ENCODE measurements at regions not wholly inside any gene's neighbourhood (a gene's known extent, or its start where the extent isn't known, plus 50 kb on each side); places are given as distances from the start of the nearest gene placed in this dataset.

DNA sequence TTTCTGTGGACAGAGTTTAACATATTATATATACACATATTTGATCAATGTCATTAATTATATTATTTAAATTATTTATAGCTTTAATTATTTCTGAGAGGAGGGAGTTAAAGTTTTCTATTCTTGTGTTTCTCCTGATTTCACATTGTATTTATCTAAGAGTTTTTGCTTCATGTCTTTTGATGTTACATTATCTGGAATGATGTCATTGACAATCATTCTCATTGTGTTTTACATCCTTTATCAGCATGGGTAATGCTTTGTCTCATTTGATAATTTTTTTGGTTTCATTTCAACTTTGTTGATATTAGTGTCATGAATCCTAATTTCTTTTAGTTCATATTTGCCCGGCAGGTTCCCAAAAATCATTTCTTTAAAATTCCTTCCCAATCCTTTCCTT lies 56.7 kb upstream of the TOX2 start:
- TF ChIP-seq, protein P1, sequence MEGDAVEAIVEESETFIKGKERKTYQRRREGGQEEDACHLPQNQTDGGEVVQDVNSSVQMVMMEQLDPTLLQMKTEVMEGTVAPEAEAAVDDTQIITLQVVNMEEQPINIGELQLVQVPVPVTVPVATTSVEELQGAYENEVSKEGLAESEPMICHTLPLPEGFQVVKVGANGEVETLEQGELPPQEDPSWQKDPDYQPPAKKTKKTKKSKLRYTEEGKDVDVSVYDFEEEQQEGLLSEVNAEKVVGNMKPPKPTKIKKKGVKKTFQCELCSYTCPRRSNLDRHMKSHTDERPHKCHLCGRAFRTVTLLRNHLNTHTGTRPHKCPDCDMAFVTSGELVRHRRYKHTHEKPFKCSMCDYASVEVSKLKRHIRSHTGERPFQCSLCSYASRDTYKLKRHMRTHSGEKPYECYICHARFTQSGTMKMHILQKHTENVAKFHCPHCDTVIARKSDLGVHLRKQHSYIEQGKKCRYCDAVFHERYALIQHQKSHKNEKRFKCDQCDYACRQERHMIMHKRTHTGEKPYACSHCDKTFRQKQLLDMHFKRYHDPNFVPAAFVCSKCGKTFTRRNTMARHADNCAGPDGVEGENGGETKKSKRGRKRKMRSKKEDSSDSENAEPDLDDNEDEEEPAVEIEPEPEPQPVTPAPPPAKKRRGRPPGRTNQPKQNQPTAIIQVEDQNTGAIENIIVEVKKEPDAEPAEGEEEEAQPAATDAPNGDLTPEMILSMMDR (IDR thresholded peaks at IDR 0.05), result no peak
- TF ChIP-seq POLR2A (IDR thresholded peaks at IDR 0.05), result no peak
